SW480 (cell line): ENCODE measurements at regions not wholly inside any gene's neighbourhood (a gene's known extent, or its start where the extent isn't known, plus 50 kb on each side); places are given as distances from the start of the nearest gene placed in this dataset.

ENCODE experiments used
- DNase-seq: peaks from one replicate; pipeline ENCODE4 v3.0.0-alpha.2; 2016; ENCODE audit warnings: low spot score

GRCh38 chr13:76210262-76210661, 574.1 kb downstream of the LMO7 start:
- DNase-seq: no peak

GRCh38 chr13:76198568-76199163, 562.5 kb downstream of the LMO7 start:
- no peak for DNase-seq

GRCh38 chr13:76189882-76190519, 553.9 kb downstream of the LMO7 start:
- no peak for DNase-seq

GRCh38 chr13:76175961-76176725, 540.0 kb downstream of the LMO7 start:
- no peak for DNase-seq

GRCh38 chr13:76168661-76169060, 532.5 kb downstream of the LMO7 start:
- DNase-seq: no peak

- DNase-seq: no peak
Observed at GRCh38 chr13:76164290-76164689, 528.2 kb downstream of the LMO7 start.

GRCh38 chr13:76163761-76164160, 527.6 kb downstream of the LMO7 start:
- no peak for DNase-seq

GRCh38 chr13:76160961-76161925, 525.1 kb downstream of the LMO7 start:
- no peak for DNase-seq

- DNase-seq: no peak
Observed at GRCh38 chr13:76160506-76160905, 524.4 kb downstream of the LMO7 start.

GRCh38 chr13:76157926-76158325, 521.8 kb downstream of the LMO7 start:
- no peak for DNase-seq

GRCh38 chr13:76153239-76153638, 517.1 kb downstream of the LMO7 start:
- DNase-seq: no peak

GRCh38 chr13:76148926-76149325, 512.8 kb downstream of the LMO7 start:
- no peak for DNase-seq

GRCh38 chr13:76148374-76148773, 512.2 kb downstream of the LMO7 start:
- no peak for DNase-seq

- DNase-seq: no peak
Observed at GRCh38 chr13:76132532-76132931, 496.4 kb downstream of the LMO7 start.

- no peak for DNase-seq
Observed at GRCh38 chr13:76131551-76131950, 495.4 kb downstream of the LMO7 start.

- DNase-seq: no peak
Observed at GRCh38 chr13:76129305-76130000, 493.3 kb downstream of the LMO7 start.

- no peak for DNase-seq
Observed at GRCh38 chr13:76127922-76128321, 491.8 kb downstream of the LMO7 start.

GRCh38 chr13:76123548-76123947, 487.4 kb downstream of the LMO7 start:
- no peak for DNase-seq

GRCh38 chr13:76116751-76117360, 480.7 kb downstream of the LMO7 start:
- DNase-seq: no peak

- no peak for DNase-seq
Observed at GRCh38 chr13:76106763-76107162, 470.6 kb downstream of the LMO7 start.

- no peak for DNase-seq
Observed at GRCh38 chr13:76094645-76095044, 458.5 kb downstream of the LMO7 start.
